Hepatocyte (in vitro differentiated cells): ENCODE measurements at regions not wholly inside any gene's neighbourhood (a gene's known extent, or its start where the extent isn't known, plus 50 kb on each side); places are given as distances from the start of the nearest gene placed in this dataset. TPM values are rescaled to one million over a fixed set of nuclear protein-coding genes. Genes with fewer than 3 reads are reported as not detected.

Experiments used
- microRNA-seq: library from miRNA; unstranded; fragments of <30 nt; microRNA quantifications from one replicate; pipeline ENCODE4, GENCODE V29; 2017
- small RNA-seq: library from RNA; depleted of rRNA; stranded (forward); fragments of <200 nt; gene quantifications from one replicate; pipeline ENCODE3, GENCODE V24; 2014

Small RNA genes lying in the stretch of these regions (microRNA-seq; reads per million reads assigned to microRNA genes)
- not detected for gene MIR4477B

Small RNA genes lying in the stretch of these regions (small RNA-seq; reads per million reads assigned to genes)
- gene MIR4477B (not detected), gene PTGER4P3 (not detected), gene RNA5SP284 (not detected)
